G401 (cell line): ENCODE measurements at regions not wholly inside any gene's neighbourhood (a gene's known extent, or its start where the extent isn't known, plus 50 kb on each side); places are given as distances from the start of the nearest gene placed in this dataset.
"Not testable (repeated sequence)": the region's sequence is repeated elsewhere in the genome, so short reads cannot be mapped to it uniquely, and the experiment has no call there.

Source experiments
- DNase-seq: peaks from one replicate; pipeline ENCODE4 v3.0.0-alpha.2; 2015; ENCODE audit warnings: low spot score
- in situ Hi-C: cut with HindIII; loops from 2 replicates; pipeline ENCODE4 v1.10.0; 2016; ENCODE audit warnings: low sequenced_read_pairs, mixed read lengths

DNA sequence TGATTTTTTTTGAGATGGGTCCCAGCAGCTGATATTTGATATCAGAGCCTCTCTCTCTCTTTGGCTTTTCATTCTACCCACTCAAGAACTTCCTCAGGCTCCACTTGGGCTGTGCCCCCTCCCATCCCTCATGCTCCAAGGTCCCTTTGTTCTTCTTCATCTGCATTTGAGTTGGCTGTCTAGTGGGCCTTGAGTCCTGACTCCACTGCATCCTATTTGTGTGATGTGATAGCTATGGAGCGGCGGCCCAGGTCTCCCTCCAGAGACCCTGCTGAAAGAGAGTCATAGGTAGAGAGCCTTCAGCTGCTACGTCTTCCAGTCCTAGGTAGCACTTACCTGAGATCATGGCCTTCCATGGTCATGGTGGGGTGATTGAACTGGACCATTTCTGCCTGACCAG, 123.1 kb upstream of the VRK1 start:
- in situ Hi-C loops, result no loop called here
- DNase-seq, result no peak

DNA sequence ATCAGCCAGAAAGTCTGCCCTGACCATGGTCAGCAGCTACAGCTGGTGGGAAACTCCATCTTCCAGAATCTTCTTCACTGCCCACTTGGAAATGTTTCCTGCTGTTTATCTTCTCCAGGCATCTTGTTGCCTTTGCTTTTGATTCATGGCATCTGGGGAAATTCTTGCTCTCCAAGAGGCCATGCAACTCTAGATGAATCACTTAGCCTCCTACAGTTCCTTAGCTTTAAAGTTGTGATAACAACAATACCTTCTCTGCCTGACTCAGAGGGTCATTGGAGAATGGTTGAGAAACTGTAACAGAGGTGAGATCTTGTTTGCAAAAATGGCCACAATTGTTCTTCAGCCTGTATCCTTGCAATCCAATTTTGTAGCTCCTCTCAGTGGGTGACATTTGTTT, 121.0 kb upstream of the VRK1 start:
- DNase-seq, result no peak

DNA sequence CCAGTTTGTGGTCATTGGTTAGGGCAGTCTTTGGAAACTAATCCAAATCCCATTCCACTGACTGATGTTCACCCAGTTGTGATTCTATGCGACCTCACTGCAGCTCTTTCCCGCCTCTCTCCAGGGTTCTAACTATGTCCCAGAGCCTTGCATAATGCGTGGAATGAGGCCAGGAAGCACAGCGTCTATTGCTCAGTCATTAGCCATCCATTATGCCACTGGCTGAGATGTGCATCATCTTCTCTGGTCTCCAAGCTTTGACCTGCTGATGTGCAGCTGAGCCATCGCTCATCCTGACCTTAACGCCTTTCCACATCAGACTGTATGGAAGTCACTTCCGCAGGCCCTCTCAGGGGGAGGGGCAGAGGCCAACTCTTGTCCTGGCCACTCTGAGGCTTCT, 115.4 kb upstream of the VRK1 start:
- DNase-seq, result no peak
- in situ Hi-C loops, result no loop called here

More for the DNA sequence above, 121.0 kb upstream of the VRK1 start:
- in situ Hi-C loops, result no loop called here

DNA sequence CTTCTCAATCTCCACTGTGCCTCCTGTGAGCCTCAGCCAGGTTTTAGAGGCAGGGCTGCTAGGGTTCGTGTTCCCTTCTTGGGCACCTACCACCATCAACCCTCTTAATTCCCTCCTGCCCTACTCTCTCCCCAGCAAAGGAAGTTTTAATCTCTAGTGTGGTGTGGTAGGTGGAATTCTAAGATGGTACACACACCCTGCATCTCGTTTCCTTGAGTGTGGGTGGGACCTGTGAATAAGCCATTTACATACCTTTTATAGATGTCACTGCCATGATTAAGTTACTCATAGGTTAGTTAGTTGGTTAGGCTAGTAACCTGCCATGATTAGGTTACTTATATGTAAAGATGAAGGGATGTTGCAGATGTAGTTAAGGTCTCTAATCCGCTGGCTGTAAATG, 114.8 kb upstream of the VRK1 start:
- in situ Hi-C loops, result no loop called here
- DNase-seq, result no peak

DNA sequence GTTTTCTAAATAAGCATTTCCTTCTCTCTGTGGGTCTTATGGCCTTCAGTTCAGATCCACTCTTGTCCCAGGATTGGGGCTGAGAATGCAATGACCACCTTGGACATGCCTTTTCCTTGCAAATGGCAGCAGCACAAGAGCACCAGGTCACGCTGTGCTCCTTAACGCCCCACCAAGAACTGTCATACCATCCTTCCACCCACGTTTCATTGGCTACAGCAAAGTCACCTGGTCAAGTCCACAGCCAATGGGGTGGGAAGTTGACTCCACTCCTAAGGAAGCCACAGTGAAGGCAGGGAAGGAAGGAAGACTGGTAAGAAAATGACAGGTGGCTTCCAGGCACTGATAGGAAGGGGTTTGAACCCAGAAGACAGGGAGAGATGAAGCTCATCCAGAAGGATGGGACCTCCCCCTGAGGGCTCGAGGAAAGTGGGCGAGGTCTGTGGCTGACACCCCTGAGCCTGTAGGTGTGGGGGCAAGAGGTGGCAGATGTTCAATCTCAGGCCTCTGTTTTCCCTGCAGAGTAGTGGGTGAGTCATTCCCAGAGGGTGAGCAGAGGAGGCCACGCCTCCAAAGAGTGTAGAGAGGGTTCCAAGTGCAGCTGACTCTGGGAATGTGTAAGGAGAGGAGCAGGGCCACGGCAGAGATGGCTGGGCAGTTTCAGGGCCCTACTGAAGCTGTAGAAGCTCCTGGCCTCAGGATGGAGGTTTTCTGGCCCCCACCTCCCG, 113.5 kb upstream of the VRK1 start:
- in situ Hi-C loops, result no loop called here
- no peak for DNase-seq

DNA sequence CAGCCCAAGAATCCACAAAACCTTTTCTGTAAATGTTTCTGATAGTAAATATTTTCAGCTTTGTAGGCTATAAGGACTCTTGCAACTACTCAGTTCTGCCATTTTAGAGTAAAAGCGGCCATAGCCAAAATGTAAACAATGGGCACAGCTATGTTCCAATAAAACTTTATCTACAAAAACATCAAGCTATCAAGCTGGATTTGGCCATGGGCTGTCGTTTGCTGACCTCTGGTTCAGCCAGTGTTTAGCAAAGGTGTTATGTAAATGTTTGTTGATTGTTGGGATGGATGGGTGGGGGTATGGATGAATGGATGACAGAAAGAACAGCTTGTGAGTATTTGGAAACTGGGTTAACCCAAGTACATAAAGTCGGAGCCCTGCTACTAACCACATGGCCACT, 111.1 kb upstream of the VRK1 start:
- in situ Hi-C loops, result no loop called here
- no peak for DNase-seq

DNA sequence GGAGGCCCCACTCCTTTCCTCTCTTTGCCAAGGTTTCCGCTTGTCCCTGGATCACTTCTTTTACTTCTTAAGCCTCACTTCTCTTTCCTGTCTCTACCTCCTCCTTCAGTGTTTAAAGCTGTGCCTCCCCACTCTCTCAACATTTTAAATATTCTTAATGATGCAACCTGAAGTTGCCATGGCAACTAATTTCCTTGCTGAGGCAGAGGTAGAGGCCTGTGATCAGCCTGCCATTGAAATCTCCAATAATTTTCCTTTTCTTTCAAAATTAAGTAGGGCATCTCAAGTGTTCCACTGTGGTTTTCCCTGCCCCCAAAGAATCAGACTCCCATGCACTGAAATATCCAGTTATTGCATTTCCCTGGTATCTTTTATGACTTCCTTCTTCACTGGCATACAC, 108.6 kb upstream of the VRK1 start:
- in situ Hi-C loops, result no loop called here
- DNase-seq, result no peak

DNA sequence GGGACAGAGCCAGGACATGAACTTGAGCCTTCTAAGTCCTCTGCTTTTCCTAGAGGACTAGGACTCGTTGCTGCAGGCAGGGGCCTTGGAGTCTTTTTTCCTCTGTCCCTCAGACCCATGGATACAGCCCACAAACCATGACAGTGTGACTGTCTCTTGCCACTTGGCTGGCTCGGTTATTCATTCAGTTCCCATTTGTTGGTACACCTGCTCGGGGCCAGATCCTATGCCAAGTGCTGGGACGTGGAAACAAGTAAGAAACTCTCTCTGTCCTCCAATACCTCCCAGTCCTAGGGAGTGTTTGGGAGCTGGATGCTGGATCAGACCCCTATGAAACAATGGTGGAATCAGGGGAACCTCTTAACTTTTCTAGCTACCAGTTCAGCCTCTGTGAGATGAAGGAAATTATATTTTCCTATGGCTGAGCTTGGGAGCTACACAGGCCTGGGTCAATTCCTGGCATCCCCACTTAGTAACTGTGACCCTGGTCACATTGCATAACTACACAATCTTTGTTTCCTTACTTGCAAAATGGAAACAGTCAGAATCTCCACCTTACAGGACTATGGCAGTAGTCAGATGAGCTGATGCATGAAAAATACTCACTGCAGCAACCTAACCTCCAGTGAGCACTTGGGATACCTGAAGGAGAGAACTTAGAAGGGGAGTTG, 106.3 kb upstream of the VRK1 start:
- in situ Hi-C loops, result no loop called here
- DNase-seq, result no peak

DNA sequence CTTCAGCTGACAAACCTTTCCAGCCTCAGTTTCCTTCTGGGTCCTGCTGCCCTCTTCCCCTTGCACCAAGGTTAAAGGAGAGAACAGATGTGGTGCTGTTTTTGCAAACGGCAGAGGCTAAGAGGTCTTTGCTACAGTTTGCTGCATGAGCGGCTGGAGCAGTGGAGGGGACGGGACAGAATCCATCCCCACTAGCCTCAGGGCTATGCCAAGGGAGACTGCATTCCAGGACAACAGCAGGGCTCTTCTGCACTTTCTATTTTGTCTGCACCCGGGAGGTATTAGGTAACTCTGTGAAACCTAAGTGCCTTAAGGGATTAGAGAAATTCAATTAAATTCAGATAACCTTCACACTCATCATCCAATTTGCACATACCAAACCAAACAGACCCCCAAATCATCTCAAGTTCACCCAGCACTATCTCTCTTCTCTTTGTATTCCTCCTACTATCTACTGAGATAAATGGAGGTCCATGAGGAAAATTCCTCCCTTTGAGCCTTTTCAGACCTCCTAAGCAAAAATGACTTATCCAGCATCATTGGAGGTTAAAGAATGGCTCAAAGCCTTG, 103.8 kb upstream of the VRK1 start:
- DNase-seq, result no peak
- in situ Hi-C loops, result no loop called here

DNA sequence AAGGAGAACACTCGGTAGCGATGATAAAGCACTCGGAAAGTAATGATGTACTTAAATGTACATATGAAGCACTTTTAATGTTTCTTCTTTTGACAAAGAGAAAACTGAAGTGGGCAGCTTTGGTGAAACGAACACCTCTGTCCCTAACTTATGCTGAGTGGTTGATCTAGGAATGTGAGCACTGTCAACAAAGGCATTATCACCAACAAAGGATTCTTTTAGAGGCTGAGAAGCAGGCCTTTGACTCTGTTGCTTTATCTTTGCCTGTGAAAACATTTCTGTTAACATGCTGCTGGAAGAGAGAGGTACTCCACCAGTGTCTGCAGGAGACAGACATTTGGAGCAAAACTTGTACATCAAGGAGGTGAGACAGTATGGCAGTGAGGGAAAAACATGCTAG, 103.2 kb upstream of the VRK1 start:
- in situ Hi-C loops, result no loop called here
- DNase-seq, result no peak

DNA sequence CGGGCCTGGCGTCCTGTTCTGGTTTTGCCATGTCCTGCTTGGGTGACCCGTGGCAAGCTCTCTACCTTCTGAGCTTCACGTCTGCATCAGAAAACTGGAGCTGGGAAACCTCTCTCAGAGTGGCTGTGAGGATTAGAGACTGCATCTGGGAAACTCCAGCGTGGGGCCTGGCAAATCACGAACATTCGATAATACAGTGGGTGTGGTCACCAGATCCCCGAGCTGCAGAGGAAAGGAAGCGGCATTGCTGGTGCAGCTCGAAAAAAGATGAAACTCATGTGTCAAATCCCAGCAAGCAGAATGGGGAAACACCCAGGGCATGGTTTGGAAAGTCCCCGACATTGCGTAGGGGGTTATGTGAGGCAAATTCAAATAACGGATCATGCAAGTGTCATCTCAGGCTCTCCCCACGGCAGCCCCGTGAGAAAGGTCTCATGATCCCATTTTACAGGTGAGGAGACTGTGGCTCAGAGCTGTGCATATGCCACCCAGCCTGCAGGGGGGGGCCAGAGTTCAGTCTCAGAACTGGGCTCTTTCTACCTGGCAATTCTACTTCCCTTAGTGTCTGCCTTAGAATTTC, 98.1 kb upstream of the VRK1 start:
- DNase-seq, result no peak
- in situ Hi-C loops, result no loop called here

DNA sequence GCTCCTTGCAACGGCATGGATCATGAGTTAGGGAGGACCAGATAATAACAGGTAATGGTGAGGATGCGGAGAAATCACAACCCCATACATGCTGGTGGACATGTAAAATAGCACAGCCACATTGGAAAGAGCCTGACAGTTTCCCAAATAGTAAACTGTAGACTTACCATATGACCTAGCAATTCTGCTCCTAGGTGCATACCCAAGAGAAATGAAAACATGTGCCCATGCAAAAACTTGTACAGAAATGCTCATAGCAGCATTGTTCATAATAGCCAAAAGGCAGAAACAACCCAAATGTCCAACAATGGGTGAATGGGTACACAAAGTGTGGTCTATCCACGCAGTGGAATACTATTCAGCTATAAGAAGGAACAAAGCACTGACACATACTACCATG, 97.5 kb upstream of the VRK1 start:
- in situ Hi-C loops, result no loop called here
- DNase-seq, result no peak

DNA sequence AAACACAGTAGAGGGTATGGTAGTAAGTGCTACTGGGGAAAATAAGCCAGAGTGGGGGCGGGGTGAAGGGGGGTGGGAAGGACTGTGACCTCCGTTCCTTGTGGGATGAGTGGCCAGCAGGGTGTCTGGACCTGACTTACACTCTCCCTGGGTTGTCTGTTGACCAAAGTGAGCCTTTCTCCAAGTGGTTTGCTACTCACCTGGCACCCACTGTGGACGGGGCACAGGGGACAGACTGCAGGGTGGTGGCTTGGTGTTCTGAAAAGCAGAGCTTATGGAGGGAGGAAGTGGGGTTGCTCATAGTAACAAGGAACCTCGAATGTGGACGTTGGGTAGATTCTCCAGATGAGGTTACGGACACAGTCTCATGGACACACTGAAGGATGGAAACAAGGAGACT, 94.4 kb upstream of the VRK1 start:
- no peak for DNase-seq
- in situ Hi-C loops, result no loop called here

DNA sequence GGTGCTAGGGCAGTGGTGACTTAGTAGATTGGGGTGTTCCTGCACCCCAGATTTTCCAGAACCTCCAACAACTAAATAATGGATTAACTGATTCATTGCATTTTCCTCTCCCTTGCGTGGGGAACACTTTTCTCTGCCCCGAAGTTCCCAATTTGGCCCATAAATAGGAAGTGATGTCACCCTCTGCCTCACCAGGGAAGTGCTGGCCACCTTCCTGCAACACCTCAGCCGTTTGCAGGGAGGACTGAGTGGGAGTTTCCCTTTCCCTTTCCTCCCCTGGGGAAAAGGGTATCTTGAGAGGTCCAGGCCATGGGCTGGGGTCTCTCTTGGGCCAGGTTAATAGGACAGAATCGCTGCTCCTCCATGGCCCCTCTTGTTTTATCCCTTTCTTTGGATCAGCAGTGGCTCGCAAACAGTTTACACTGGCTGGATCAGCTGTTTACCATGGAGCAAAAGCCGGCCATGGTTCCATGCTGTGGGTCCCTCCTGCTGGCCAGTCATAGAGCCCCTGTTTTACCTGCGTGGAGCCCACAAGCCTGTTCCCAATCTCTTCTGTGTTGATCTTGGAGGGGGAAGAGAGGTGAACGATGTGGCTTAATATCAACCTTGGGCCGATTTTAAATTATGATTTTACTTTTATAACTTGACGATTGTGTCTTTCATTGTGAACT, 91.6 kb upstream of the VRK1 start:
- no peak for DNase-seq
- in situ Hi-C loops, result no loop called here

DNA sequence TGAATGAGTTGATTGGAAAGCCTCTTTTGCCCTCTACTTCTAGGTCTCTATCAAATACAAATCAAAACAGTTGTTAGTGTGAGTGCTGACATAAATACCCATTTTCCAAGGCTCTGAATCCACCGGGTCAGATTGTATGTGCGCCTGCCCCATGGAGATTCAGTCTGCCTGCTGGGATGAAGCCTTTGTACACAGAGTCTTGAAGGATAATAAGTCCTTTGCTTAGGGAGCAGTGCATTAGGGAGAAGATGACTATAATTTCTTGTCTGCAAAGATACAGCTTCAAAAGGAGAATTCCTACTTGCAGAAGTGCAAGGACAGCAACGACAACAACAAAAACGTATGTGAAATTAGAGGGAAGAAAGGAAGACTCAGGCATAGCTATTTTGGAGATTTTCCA, 90.3 kb upstream of the VRK1 start:
- no peak for DNase-seq
- in situ Hi-C loops, result no loop called here

DNA sequence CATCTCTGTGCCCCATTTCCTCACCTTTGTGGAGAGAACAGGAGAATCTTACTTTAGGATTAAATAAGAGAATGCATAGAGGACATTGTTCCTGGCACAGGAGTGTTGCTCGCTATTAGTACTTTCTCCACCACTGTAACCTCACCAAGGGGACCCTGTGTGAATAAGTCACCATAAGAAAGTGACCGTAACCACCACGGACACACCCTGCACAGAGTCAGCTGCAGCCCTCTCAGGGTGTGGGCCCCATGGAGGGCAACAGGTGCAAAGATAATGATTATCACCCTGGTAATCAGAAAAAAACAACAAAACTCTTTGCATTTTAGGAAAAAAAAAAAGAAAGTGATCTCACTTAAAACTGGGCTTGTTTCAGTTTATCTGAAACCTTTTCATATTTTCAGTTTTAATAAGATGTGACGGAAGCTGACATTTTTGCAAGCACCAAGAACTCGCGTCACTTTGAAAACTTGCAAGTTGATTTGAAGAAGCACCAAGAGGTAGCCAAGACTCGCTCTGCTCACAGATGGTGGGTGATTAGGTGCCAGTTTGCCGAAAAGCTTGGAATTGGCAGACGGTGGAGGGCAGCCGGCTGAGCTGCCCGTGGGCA, 87.0 kb upstream of the VRK1 start:
- in situ Hi-C loops, result no loop called here
- peak; percentile 45 for DNase-seq

DNA sequence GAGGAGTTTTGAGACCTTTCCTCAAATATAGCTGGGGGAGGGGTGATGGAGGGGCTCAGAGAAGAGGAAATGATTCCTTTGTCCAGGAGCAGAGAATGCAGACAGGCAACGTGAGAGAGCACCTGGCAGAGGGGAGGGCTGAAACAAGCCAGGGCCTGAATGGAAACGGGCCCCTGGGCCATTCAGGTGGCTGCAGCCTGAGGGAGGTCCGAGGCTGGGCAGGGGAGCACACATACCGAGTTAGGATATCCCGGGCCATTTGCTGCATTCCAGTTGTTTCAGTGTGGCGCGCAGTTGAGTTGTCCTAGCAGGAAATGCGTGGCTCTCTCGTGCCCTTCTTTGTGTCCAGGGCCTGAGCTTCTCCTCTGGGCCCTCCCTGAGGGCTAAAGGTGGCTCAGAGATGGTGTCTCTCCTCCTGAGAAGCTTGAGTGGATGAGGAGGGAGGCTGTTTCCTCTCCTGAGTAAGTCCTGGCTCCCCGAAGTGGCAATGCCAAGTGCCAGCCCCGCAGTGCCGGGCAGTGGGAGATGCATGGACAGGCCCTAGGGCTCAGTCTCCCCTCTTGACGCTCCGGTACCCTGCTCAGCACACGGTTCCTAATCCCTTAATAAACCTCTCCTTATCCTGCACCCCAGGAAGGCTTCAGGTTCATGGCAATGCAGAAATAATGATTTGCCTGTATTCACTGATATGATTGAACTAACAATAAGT, 85.5 kb upstream of the VRK1 start:
- no peak for DNase-seq
- in situ Hi-C loops, result no loop called here

DNA sequence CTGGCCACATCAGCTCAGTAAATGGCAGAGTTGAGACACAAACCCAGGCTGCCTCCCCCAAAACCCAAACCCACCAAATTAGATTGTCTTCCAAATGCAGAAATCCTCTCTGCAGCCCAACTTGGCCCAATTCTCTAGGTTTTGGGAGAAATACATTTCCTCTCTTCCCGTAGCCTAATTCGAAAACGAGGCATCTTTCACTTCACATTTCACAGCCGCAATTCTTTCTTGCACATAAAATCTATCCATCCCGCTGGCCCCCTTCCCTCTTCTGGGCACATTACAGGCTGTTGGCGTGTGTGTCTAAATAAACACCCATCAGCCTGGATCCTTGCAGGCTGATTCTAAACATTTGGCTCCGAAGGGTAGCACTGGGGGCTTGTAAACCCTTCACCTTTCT, 83.8 kb upstream of the VRK1 start:
- in situ Hi-C loops, result no loop called here
- DNase-seq, result no peak

DNA sequence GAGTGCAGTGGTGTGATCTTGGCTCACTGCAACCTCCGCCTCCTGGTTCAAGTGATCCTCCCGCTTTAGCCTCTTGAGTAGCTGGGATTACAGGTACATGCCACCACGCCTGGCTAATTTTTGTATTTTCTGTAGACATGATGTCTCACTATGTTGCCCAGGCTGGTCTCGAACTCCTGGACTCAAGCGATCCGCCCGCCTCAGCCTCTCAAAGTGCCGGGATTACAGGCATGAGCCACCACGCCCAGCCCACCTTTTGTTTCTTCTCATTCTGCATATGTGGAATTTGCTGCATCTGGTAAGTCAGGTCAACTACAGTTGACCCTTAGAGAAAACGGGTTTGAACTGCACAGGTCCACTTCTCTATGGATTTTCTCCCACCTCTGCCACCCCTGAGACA, 82.6 kb upstream of the VRK1 start:
- in situ Hi-C loops, DNase-seq: not testable (repeated sequence)
